ENCODE measurements at regions not wholly inside any gene's neighbourhood (a gene's known extent, or its start where the extent isn't known, plus 50 kb on each side); places are given as distances from the start of the nearest gene placed in this dataset.

DNA sequence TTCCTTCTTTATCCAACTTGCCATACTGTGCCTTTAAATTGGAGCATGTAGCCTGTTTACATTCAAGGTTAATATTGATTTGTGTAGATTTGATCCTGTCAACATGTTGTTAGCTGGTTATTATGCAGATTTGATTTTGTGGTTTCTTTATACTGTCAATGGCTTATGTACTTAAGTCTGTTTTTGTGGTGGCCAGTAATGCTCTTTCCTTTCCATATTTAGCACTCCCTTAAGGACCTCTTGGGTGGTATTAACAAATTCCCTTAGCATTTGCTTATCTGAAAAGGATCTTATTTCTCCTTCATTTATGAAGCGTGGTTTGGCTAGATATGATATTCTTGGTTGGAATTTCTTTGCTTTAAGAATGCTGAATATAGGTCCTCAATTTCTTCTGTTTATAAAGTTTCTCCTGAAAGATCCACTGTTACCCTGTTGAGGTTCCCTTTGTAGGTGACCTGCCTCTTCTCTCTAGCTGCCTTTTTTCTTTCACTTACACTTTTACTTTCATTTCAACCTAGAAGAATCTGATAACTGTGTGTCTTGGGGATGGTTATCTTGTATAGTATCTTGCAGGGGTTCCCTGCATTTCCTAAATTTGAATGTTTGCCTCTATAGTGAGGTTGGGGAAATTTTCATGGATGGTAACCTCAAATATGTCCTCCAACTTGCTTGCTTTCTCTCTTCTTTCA is 86.9 kb upstream of the NEGR1 start:
- Histone ChIP-seq H3K36me3 (replicated peaks in 1 of 2; ENCODE audit: control extremely low read depth in 1 of 2, control insufficient read depth in 1 of 2, extremely low read depth in 1 of 2, insufficient read depth in 2 of 2, low read length in 1 of 2) (no peaks in the 10 kb centered on the region), H3K79me2 (ENCODE audit: control insufficient read depth, insufficient read depth, low read length) (no peaks in the 10 kb centered on the region), H2AFZ (ENCODE audit: insufficient read depth, low read depth, low read length, poor library complexity, severe bottlenecking) (peak overlapping the region; percentile 26), H3K27ac (ENCODE audit: low read length in 2 of 2) (no peak overlapping the region), H3K4me2 (replicated peaks; ENCODE audit: low read depth, low read length, poor library complexity, severe bottlenecking) (no peak overlapping the region), H4K20me1 (ENCODE audit: control insufficient read depth, insufficient read depth, low read length, poor library complexity, severe bottlenecking) (no peaks in the 10 kb centered on the region), H3K27me3 (replicated peaks in 1 of 4; ENCODE audit: control extremely low read depth in 1 of 4, control insufficient read depth in 3 of 4, insufficient read depth in 4 of 4, low read length in 3 of 4) (no peaks in the 10 kb centered on the region), H3K4me1 (ENCODE audit: control insufficient read depth in 2 of 2, insufficient read depth in 2 of 2, low read length in 2 of 2) (no peaks in the 10 kb centered on the region), H3K9me3 (ENCODE audit: control extremely low read depth in 1 of 3, control insufficient read depth in 2 of 3, insufficient read depth in 1 of 3, low read length in 2 of 3) (peaks cover 0 to 5% (median 0%) of the 10 kb centered on the region in 3 donors), H3K9ac (ENCODE audit: low read length) (no peak overlapping the region), H3K4me3 (ENCODE audit: control extremely low read depth in 1 of 5, extremely low read depth in 1 of 5, insufficient read depth in 1 of 5, low read depth in 2 of 5, low read length in 4 of 5) (no peak overlapping the region)
- no peak overlapping the region for H3K27ac Mint-ChIP-seq
- no peaks in the 10 kb centered on the region for H3K27me3 Mint-ChIP-seq
- POLR2A ChIA-PET: no interaction called here
- DNase-seq (no peak), ATAC-seq (ENCODE audit: low read depth) (no peak)
- H3K4me1 Mint-ChIP-seq: peaks cover 3% of the 10 kb centered on the region
- TF ChIP-seq, protein P1, sequence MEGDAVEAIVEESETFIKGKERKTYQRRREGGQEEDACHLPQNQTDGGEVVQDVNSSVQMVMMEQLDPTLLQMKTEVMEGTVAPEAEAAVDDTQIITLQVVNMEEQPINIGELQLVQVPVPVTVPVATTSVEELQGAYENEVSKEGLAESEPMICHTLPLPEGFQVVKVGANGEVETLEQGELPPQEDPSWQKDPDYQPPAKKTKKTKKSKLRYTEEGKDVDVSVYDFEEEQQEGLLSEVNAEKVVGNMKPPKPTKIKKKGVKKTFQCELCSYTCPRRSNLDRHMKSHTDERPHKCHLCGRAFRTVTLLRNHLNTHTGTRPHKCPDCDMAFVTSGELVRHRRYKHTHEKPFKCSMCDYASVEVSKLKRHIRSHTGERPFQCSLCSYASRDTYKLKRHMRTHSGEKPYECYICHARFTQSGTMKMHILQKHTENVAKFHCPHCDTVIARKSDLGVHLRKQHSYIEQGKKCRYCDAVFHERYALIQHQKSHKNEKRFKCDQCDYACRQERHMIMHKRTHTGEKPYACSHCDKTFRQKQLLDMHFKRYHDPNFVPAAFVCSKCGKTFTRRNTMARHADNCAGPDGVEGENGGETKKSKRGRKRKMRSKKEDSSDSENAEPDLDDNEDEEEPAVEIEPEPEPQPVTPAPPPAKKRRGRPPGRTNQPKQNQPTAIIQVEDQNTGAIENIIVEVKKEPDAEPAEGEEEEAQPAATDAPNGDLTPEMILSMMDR (IDR thresholded peaks at IDR 0.05): no peak
- TF ChIP-seq EZH2 (IDR thresholded peaks at IDR 0.05; ENCODE audit: borderline replicate concordance, insufficient read depth, low read depth, low read length, poor library complexity, severe bottlenecking): no peak
- CTCF ChIA-PET: no interaction called here
- H3K4me3 Mint-ChIP-seq: no peak overlapping the region
- no peaks in the 10 kb centered on the region for H3K9me3 Mint-ChIP-seq (ENCODE audit: insufficient read depth)
- no CpG with 5 or more reads among the region's 1 CpG for WGBS (ENCODE audit: insufficient coverage)
- intact Hi-C loops (cut with micrococcal nuclease): no loop called here

DNA sequence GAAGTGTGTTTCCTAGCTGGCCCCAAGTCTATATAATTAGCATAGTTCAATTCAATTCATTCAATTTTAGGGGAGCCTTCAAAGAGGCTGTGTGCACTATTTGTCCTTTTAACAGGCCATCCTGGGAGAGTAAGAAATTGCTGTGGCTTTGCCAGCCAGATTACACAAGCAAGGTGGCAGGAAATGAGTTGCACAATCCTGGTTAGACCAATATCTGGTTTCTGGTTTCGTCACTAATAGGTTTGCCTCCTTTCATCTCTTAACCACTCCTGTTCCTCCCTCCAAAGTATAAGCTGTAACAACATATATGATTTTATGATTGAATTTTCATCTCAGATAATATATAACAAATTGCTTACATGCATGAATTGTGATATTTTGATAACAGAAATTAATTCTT is 84.1 kb upstream of the NEGR1 start:
- POLR2A ChIA-PET: no interaction called here
- intact Hi-C loops (cut with micrococcal nuclease): no loop called here
- H3K4me3 Mint-ChIP-seq: no peak overlapping the region
- CTCF ChIA-PET: no interaction called here
- no peaks in the 10 kb centered on the region for H3K27me3 Mint-ChIP-seq
- Histone ChIP-seq H3K4me1 (ENCODE audit: control insufficient read depth in 2 of 2, insufficient read depth in 2 of 2, low read length in 2 of 2) (no peaks in the 10 kb centered on the region), H2AFZ (ENCODE audit: insufficient read depth, low read depth, low read length, poor library complexity, severe bottlenecking) (no peak overlapping the region), H3K79me2 (ENCODE audit: control insufficient read depth, insufficient read depth, low read length) (no peaks in the 10 kb centered on the region), H3K9ac (ENCODE audit: low read length) (no peak overlapping the region), H3K9me3 (ENCODE audit: control extremely low read depth in 1 of 3, control insufficient read depth in 2 of 3, insufficient read depth in 1 of 3, low read length in 2 of 3) (peaks cover 0 to 4% (median 0%) of the 10 kb centered on the region in 3 donors), H3K27ac (ENCODE audit: low read length in 2 of 2) (no peak overlapping the region), H4K20me1 (ENCODE audit: control insufficient read depth, insufficient read depth, low read length, poor library complexity, severe bottlenecking) (no peaks in the 10 kb centered on the region), H3K27me3 (replicated peaks in 1 of 4; ENCODE audit: control extremely low read depth in 1 of 4, control insufficient read depth in 3 of 4, insufficient read depth in 4 of 4, low read length in 3 of 4) (no peaks in the 10 kb centered on the region), H3K36me3 (replicated peaks in 1 of 2; ENCODE audit: control extremely low read depth in 1 of 2, control insufficient read depth in 1 of 2, extremely low read depth in 1 of 2, insufficient read depth in 2 of 2, low read length in 1 of 2) (no peaks in the 10 kb centered on the region), H3K4me3 (ENCODE audit: control extremely low read depth in 1 of 5, extremely low read depth in 1 of 5, insufficient read depth in 1 of 5, low read depth in 2 of 5, low read length in 4 of 5) (no peak overlapping the region), H3K4me2 (replicated peaks; ENCODE audit: low read depth, low read length, poor library complexity, severe bottlenecking) (no peak overlapping the region)
- no peak overlapping the region for H3K27ac Mint-ChIP-seq
- no peak for TF ChIP-seq EZH2 (IDR thresholded peaks at IDR 0.05; ENCODE audit: borderline replicate concordance, insufficient read depth, low read depth, low read length, poor library complexity, severe bottlenecking)
- TF ChIP-seq, protein P1 (IDR thresholded peaks at IDR 0.05): no peak
- WGBS (ENCODE audit: insufficient coverage): no CpG with 5 or more reads among the region's 1 CpG
- DNase-seq (no peak), ATAC-seq (ENCODE audit: low read depth) (no peak)
- H3K9me3 Mint-ChIP-seq (ENCODE audit: insufficient read depth): no peaks in the 10 kb centered on the region
- H3K4me1 Mint-ChIP-seq: peaks cover 3% of the 10 kb centered on the region

Data from B cell (primary cell).